HG03457 (cell line): ENCODE measurements at regions not wholly inside any gene's neighbourhood (a gene's known extent, or its start where the extent isn't known, plus 50 kb on each side); places are given as distances from the start of the nearest gene placed in this dataset.

Source experiments
- ATAC-seq: cut with Tn5 transposase; IDR thresholded peaks from one replicate; pipeline ENCODE4 v1.9.1; 2021; ENCODE audit warnings: moderate number of reproducible peaks; ENCODE audit not compliant: unreplicated experiment

- ATAC-seq = no peak
Observed at GRCh38 chr11:32161293-32161692, 70.4 kb downstream of the RCN1 start.

GRCh38 chr11:32162351-32162750, 71.5 kb downstream of the RCN1 start:
- ATAC-seq = no peak

GRCh38 chr11:32162906-32163305, 72.0 kb downstream of the RCN1 start:
- ATAC-seq = no peak

- ATAC-seq = no peak
Observed at GRCh38 chr11:32163557-32163956, 72.7 kb downstream of the RCN1 start.

- ATAC-seq = no peak
Observed at GRCh38 chr11:32164836-32165235, 74.0 kb downstream of the RCN1 start.

GRCh38 chr11:32168924-32169323, 78.0 kb downstream of the RCN1 start:
- no peak for ATAC-seq

GRCh38 chr11:32171445-32171844, 80.6 kb downstream of the RCN1 start:
- no peak for ATAC-seq

- no peak for ATAC-seq
Observed at GRCh38 chr11:32172041-32172847, 81.4 kb downstream of the RCN1 start.

- peak; percentile 57 for ATAC-seq
Observed at GRCh38 chr11:32172848-32173834, 82.3 kb downstream of the RCN1 start.

- ATAC-seq = no peak
Observed at GRCh38 chr11:32173977-32174376, 83.1 kb downstream of the RCN1 start.

- ATAC-seq = no peak
Observed at GRCh38 chr11:32176223-32176934, 85.5 kb downstream of the RCN1 start.

GRCh38 chr11:32178692-32179091, 87.8 kb downstream of the RCN1 start:
- no peak for ATAC-seq

GRCh38 chr11:32183512-32183911, 92.6 kb downstream of the RCN1 start:
- no peak for ATAC-seq

GRCh38 chr11:32184041-32184722, 93.3 kb downstream of the RCN1 start:
- ATAC-seq = no peak

- no peak for ATAC-seq
Observed at GRCh38 chr11:32184723-32185376, 94.0 kb downstream of the RCN1 start.

GRCh38 chr11:32186118-32186517, 95.2 kb downstream of the RCN1 start:
- ATAC-seq = no peak

- no peak for ATAC-seq
Observed at GRCh38 chr11:32187111-32187510, 96.2 kb downstream of the RCN1 start.

- no peak for ATAC-seq
Observed at GRCh38 chr11:32188785-32189184, 97.9 kb downstream of the RCN1 start.

GRCh38 chr11:32196137-32196536, 105.3 kb downstream of the RCN1 start:
- ATAC-seq = no peak

GRCh38 chr11:32198053-32198452, 107.2 kb downstream of the RCN1 start:
- ATAC-seq = no peak
